ENCODE measurements at regions not wholly inside any gene's neighbourhood (a gene's known extent, or its start where the extent isn't known, plus 50 kb on each side); places are given as distances from the start of the nearest gene placed in this dataset.

DNA sequence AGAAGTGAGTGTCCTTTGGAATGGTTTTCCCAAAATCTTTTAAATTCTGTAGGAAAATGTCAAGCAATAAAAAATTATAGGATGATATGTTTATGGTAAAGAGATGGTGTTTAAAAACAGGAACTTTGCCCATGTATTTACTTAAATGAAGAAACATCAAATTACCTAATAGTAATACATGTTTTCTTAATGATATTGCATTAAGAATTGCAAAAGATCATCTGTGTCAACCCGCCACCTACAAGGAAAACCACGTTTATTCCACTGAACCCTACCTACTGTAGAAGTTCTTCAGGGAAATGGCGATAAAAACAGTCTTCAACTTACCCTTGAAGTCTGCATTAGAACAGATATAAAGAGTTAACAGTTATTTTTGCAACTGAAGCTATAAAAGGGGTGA, 67.2 kb upstream of the NDP start:
- no peak for DNase-seq

DNA sequence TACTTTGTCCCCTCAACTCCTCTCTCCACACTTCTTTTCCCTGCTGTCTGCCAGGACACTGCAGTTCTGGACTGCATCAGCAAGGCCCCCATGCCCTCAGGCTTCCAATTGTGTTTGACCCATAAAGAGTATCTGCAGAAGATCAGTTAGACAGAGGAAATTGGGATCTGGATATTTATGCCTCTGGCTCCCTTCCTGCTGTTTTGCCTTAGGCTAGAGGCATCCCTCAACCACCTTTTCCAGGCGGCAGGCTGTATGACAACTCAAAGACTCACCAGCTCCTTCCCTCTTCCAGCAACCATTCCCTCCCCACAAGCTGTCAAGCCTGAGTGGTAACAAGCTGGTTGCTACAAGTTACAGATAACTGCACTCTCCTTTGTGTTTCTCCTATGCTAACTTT, 66.4 kb upstream of the NDP start:
- no peak for DNase-seq

GRCh38 chrX:44036336-44036735, 63.1 kb upstream of the NDP start:
- no peak for DNase-seq

DNA sequence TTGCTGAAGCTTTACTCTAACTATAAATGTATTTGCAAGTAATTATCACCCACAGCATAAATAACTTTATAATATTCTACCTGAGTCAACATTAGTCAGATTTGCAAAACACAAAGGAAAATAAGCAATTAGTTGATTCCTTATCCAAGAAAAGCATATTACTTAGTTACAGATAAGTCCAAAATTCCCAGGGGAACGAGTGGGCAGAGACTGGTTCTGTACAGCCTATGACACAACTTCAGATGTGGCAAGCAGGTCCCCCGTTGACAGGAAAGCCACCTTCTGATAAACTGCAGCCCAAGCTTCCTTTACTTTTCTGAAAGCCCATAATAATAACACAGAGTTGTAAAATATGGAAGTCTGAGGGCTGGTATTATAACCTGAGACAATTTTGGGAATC, 62.4 kb upstream of the NDP start:
- no peak for DNase-seq

DNA sequence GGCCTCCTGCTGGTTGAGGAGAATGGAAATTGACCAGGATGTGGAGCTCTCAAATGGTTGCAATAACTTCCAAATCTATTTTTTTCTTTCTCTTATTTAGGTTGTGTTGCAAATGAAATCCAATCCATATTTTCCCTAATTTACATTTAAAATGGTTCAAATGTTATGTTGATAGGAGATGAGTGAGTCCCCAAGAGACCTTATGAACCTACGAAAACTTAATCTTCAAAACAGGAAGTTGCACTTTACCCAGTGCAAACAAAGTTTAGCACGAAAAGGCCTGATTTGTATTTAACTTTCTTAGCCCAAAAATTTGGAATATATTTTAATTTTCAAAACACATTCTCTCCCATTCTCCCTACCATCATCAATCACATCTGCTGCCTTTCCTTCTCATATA, 59.3 kb upstream of the NDP start:
- DNase-seq: no peak

DNA sequence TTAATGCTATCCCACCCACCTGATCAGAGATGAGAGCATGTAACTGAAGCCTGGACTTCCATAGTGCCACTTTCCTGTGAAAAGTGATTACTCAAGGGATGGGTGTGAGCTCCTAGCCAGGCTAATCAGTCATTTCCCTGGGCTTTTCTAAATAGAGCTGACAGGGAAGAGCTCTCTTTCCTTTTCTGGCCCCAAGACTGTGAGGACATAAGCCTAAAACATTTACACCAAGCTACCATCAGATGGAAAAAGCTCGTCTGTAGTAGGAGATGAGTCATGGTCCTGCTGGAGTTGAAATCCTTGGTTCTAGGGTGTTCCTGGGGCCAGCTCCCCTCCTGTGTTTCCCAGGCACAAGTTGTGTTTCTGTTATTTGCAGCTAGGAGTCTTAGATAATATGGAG, 52.4 kb upstream of the NDP start:
- peak; percentile 69 for DNase-seq

Data from suppressor macrophage treated with lipopolysaccharide for 4 hours (primary cell).